ENCODE measurements at regions not wholly inside any gene's neighbourhood (a gene's known extent, or its start where the extent isn't known, plus 50 kb on each side); places are given as distances from the start of the nearest gene placed in this dataset.

DNA sequence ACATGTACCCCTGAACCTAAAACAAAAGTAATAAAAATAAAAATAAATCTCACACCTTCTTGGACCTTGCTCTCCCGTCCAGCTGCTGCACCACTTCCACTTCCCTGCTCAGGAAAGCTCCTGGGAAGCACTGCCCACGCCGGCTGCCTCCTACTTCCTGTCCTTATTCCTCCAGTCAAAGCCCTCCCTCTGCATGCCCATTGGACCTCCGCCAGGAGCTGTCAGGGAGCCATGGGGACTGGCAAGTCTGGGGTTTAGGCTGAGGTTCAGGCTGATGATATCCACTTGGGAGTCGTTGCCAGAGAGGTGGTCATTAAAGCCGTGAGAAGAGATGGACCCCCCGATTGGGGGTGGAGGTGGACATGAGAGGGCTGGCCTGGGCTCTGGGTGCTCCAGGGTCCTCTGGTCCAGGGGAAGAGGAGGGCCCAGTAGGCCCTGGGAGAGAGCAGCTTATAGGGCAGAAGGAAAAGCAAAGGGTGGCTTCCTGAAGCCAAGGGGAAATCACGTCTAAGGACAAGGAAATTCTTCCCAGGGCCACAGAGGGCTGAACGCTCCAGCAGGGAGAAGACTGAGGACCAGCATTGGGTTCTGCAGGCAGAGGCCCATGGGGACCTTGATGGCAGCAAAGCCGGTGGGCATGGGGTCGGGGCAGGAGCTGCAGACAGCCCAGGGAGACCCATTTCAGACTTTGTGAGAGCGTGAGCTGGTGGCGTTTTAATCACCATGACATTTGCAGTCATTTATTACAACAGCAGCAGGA, 78.7 kb downstream of the FZD10 start (continued):
- TF ChIP-seq, protein P1, sequence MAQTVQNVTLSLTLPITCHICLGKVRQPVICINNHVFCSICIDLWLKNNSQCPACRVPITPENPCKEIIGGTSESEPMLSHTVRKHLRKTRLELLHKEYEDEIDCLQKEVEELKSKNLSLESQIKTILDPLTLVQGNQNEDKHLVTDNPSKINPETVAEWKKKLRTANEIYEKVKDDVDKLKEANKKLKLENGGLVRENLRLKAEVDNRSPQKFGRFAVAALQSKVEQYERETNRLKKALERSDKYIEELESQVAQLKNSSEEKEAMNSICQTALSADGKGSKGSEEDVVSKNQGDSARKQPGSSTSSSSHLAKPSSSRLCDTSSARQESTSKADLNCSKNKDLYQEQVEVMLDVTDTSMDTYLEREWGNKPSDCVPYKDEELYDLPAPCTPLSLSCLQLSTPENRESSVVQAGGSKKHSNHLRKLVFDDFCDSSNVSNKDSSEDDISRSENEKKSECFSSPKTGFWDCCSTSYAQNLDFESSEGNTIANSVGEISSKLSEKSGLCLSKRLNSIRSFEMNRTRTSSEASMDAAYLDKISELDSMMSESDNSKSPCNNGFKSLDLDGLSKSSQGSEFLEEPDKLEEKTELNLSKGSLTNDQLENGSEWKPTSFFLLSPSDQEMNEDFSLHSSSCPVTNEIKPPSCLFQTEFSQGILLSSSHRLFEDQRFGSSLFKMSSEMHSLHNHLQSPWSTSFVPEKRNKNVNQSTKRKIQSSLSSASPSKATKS (CRISPR knock-in tag; IDR thresholded peaks at IDR 0.05), result no peak
- no peak for TF ChIP-seq ZMAT3 (CRISPR knock-in tag; conservative IDR thresholded peaks at IDR 0.05)
- TF ChIP-seq TRAFD1 (CRISPR knock-in tag; IDR thresholded peaks at IDR 0.05; ENCODE audit: borderline replicate concordance), result no peak
- no peak for TF ChIP-seq ADNP (CRISPR knock-in tag; IDR thresholded peaks at IDR 0.05)
- TF ChIP-seq ZNF382 (CRISPR knock-in tag; IDR thresholded peaks at IDR 0.05; ENCODE audit: borderline replicate concordance), result no peak
- no peak for TF ChIP-seq XRCC5 (optimal IDR thresholded peaks at IDR 0.05; ENCODE audit: low read length)
- no peak for TF ChIP-seq LCORL (IDR thresholded peaks at IDR 0.05)
- no peak for TF ChIP-seq LCORL (CRISPR knock-in tag; IDR thresholded peaks at IDR 0.05)
- TF ChIP-seq, protein P2, sequence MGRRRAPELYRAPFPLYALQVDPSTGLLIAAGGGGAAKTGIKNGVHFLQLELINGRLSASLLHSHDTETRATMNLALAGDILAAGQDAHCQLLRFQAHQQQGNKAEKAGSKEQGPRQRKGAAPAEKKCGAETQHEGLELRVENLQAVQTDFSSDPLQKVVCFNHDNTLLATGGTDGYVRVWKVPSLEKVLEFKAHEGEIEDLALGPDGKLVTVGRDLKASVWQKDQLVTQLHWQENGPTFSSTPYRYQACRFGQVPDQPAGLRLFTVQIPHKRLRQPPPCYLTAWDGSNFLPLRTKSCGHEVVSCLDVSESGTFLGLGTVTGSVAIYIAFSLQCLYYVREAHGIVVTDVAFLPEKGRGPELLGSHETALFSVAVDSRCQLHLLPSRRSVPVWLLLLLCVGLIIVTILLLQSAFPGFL (CRISPR knock-in tag; IDR thresholded peaks at IDR 0.05), result no peak
- no peak for TF ChIP-seq ZNF746 (CRISPR knock-in tag; IDR thresholded peaks at IDR 0.05)
- no peak for TF ChIP-seq TOPORS (CRISPR knock-in tag; IDR thresholded peaks at IDR 0.05)
- no peak for TF ChIP-seq BRD4 (CRISPR knock-in tag; IDR thresholded peaks at IDR 0.05)
- TF ChIP-seq, protein P3, sequence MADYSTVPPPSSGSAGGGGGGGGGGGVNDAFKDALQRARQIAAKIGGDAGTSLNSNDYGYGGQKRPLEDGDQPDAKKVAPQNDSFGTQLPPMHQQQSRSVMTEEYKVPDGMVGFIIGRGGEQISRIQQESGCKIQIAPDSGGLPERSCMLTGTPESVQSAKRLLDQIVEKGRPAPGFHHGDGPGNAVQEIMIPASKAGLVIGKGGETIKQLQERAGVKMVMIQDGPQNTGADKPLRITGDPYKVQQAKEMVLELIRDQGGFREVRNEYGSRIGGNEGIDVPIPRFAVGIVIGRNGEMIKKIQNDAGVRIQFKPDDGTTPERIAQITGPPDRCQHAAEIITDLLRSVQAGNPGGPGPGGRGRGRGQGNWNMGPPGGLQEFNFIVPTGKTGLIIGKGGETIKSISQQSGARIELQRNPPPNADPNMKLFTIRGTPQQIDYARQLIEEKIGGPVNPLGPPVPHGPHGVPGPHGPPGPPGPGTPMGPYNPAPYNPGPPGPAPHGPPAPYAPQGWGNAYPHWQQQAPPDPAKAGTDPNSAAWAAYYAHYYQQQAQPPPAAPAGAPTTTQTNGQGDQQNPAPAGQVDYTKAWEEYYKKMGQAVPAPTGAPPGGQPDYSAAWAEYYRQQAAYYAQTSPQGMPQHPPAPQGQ (CRISPR knock-in tag; IDR thresholded peaks at IDR 0.05; ENCODE audit: borderline replicate concordance), result no peak
- TF ChIP-seq PRPF4 (IDR thresholded peaks at IDR 0.05; ENCODE audit: low read depth, low read length, poor library complexity, severe bottlenecking), result no peak
- TF ChIP-seq ZNF792 (CRISPR knock-in tag; IDR thresholded peaks at IDR 0.05), result no peak
